ENCODE measurements at regions not wholly inside any gene's neighbourhood (a gene's known extent, or its start where the extent isn't known, plus 50 kb on each side); places are given as distances from the start of the nearest gene placed in this dataset.
"Not testable (repeated sequence)": the region's sequence is repeated elsewhere in the genome, so short reads cannot be mapped to it uniquely, and the experiment has no call there.

GRCh38 chr3:20990896-20991295 is 760.1 kb downstream of the ZNF385D start:
- H3K4me3 ChIP-seq (ENCODE audit: low read length, poor library complexity, severe bottlenecking) = peak overlapping the region; percentile 19
- H2AFZ ChIP-seq (ENCODE audit: low read length) = no peak overlapping the region
- H3F3A ChIP-seq (ENCODE audit: low read depth) = no peaks in the 10 kb centered on the region
- no peaks in the 10 kb centered on the region for H3K36me3 ChIP-seq (ENCODE audit: insufficient read depth, low read length)
- H3K4me2 ChIP-seq (ENCODE audit: low read depth, low read length, poor library complexity, severe bottlenecking) = peak overlapping the region; percentile 58
- no peaks in the 10 kb centered on the region for H3K9me2 ChIP-seq (replicated peaks; ENCODE audit: low read depth, low read length)
- H4K20me1 ChIP-seq (ENCODE audit: insufficient read depth, low read length, poor library complexity, severe bottlenecking) = no peaks in the 10 kb centered on the region
- no peaks in the 10 kb centered on the region for H3K79me2 ChIP-seq (ENCODE audit: insufficient read depth, low read length)
- H3K9me3 ChIP-seq (ENCODE audit: insufficient read depth, low read depth, low read length) = no peaks in the 10 kb centered on the region
- no peak overlapping the region for H3K9ac ChIP-seq (ENCODE audit: low read depth, low read length, poor library complexity, severe bottlenecking)
- no peaks in the 10 kb centered on the region for H3K27me3 ChIP-seq (ENCODE audit: insufficient read depth, low read length, poor library complexity, severe bottlenecking)
- TF ChIP-seq EZH2phosphoT487 (IDR thresholded peaks at IDR 0.05; ENCODE audit: borderline replicate concordance) = no peak
- no peak for TF ChIP-seq CTCF (conservative IDR thresholded peaks at IDR 0.05; ENCODE audit: low read length)
- H3K4me1 ChIP-seq (ENCODE audit: insufficient read depth, low read length, poor library complexity, severe bottlenecking) = peaks cover 14% of the 10 kb centered on the region

- not testable (repeated sequence) for H3K4me2 ChIP-seq (ENCODE audit: low read depth, low read length, poor library complexity, severe bottlenecking); H3K79me2 ChIP-seq (ENCODE audit: insufficient read depth, low read length); H3K9me3 ChIP-seq (ENCODE audit: insufficient read depth, low read depth, low read length); H3F3A ChIP-seq (ENCODE audit: low read depth); H3K27me3 ChIP-seq (ENCODE audit: insufficient read depth, low read length, poor library complexity, severe bottlenecking); H3K9me2 ChIP-seq (replicated peaks; ENCODE audit: low read depth, low read length); H4K20me1 ChIP-seq (ENCODE audit: insufficient read depth, low read length, poor library complexity, severe bottlenecking); H3K4me3 ChIP-seq (ENCODE audit: low read length, poor library complexity, severe bottlenecking); H3K36me3 ChIP-seq (ENCODE audit: insufficient read depth, low read length); H2AFZ ChIP-seq (ENCODE audit: low read length); H3K9ac ChIP-seq (ENCODE audit: low read depth, low read length, poor library complexity, severe bottlenecking)
- H3K4me1 ChIP-seq (ENCODE audit: insufficient read depth, low read length, poor library complexity, severe bottlenecking) = peaks cover 14% of the 10 kb centered on the region
Observed at GRCh38 chr3:20989653-20990052, 761.4 kb downstream of the ZNF385D start.

GRCh38 chr3:20984594-20985205 is 766.3 kb downstream of the ZNF385D start:
- Histone ChIP-seq H2AFZ (ENCODE audit: low read length) (no peak overlapping the region), H3K9me3 (ENCODE audit: insufficient read depth, low read depth, low read length) (no peaks in the 10 kb centered on the region), H4K20me1 (ENCODE audit: insufficient read depth, low read length, poor library complexity, severe bottlenecking) (no peaks in the 10 kb centered on the region), H3K4me3 (ENCODE audit: low read length, poor library complexity, severe bottlenecking) (no peak overlapping the region), H3F3A (ENCODE audit: low read depth) (no peaks in the 10 kb centered on the region), H3K9me2 (replicated peaks; ENCODE audit: low read depth, low read length) (no peaks in the 10 kb centered on the region), H3K4me2 (ENCODE audit: low read depth, low read length, poor library complexity, severe bottlenecking) (no peak overlapping the region), H3K9ac (ENCODE audit: low read depth, low read length, poor library complexity, severe bottlenecking) (no peak overlapping the region), H3K79me2 (ENCODE audit: insufficient read depth, low read length) (no peaks in the 10 kb centered on the region), H3K36me3 (ENCODE audit: insufficient read depth, low read length) (no peaks in the 10 kb centered on the region), H3K4me1 (ENCODE audit: insufficient read depth, low read length, poor library complexity, severe bottlenecking) (peaks cover 5% of the 10 kb centered on the region), H3K27me3 (ENCODE audit: insufficient read depth, low read length, poor library complexity, severe bottlenecking) (no peaks in the 10 kb centered on the region)
- no peak for TF ChIP-seq CTCF (conservative IDR thresholded peaks at IDR 0.05; ENCODE audit: low read length)
- no peak for TF ChIP-seq EZH2phosphoT487 (IDR thresholded peaks at IDR 0.05; ENCODE audit: borderline replicate concordance)

- no peak overlapping the region for H3K4me3 ChIP-seq (ENCODE audit: low read length, poor library complexity, severe bottlenecking)
- no peaks in the 10 kb centered on the region for H3K36me3 ChIP-seq (ENCODE audit: insufficient read depth, low read length)
- no peaks in the 10 kb centered on the region for H3K4me1 ChIP-seq (ENCODE audit: insufficient read depth, low read length, poor library complexity, severe bottlenecking)
- H3K79me2 ChIP-seq (ENCODE audit: insufficient read depth, low read length) = no peaks in the 10 kb centered on the region
- no peaks in the 10 kb centered on the region for H3K9me3 ChIP-seq (ENCODE audit: insufficient read depth, low read depth, low read length)
- no peak overlapping the region for H3K4me2 ChIP-seq (ENCODE audit: low read depth, low read length, poor library complexity, severe bottlenecking)
- TF ChIP-seq CTCF (conservative IDR thresholded peaks at IDR 0.05; ENCODE audit: low read length) = no peak
- TF ChIP-seq EZH2phosphoT487 (IDR thresholded peaks at IDR 0.05; ENCODE audit: borderline replicate concordance) = no peak
- H2AFZ ChIP-seq (ENCODE audit: low read length) = no peak overlapping the region
- no peak overlapping the region for H3K9ac ChIP-seq (ENCODE audit: low read depth, low read length, poor library complexity, severe bottlenecking)
- H4K20me1 ChIP-seq (ENCODE audit: insufficient read depth, low read length, poor library complexity, severe bottlenecking) = no peaks in the 10 kb centered on the region
- no peaks in the 10 kb centered on the region for H3F3A ChIP-seq (ENCODE audit: low read depth)
- H3K9me2 ChIP-seq (replicated peaks; ENCODE audit: low read depth, low read length) = no peaks in the 10 kb centered on the region
- no peaks in the 10 kb centered on the region for H3K27me3 ChIP-seq (ENCODE audit: insufficient read depth, low read length, poor library complexity, severe bottlenecking)
Observed at GRCh38 chr3:20975188-20975651, 775.8 kb downstream of the ZNF385D start.

Data from Loucy (cell line).